Endothelial cell of umbilical vein (primary cell): ENCODE measurements at regions not wholly inside any gene's neighbourhood (a gene's known extent, or its start where the extent isn't known, plus 50 kb on each side); places are given as distances from the start of the nearest gene placed in this dataset.

ENCODE experiments used
- BruUV-seq: library from RNA; stranded (reverse); fragments of 400-500 nt; replicated peaks from 2 replicates; lab custom pipeline; 2021; lab: Mats Ljungman, UMichigan
- CTCF ChIA-PET: fragments of 300-600, 350-600 bp; sonication (Branson Sonifier 250); formaldehyde crosslinking; loops from one replicate; lab custom pipeline; 2021; ENCODE audit warnings: antibody characterized with exemption, inconsistent platforms; lab: Charles Lee
- POLR2A ChIA-PET: fragments of 300-600, 350-600 bp; sonication (Branson Sonifier 250); formaldehyde crosslinking; loops from one replicate; lab custom pipeline; 2021; ENCODE audit warnings: antibody characterized with exemption, inconsistent platforms; lab: Charles Lee
- DNase-seq: peaks from one replicate; pipeline ENCODE4 v3.0.0-alpha.2; 2011; ENCODE audit warnings: low read depth, low spot score
- FAIRE-seq: peaks from 2 replicates; lab custom pipeline; 2011; peaks lifted over from hg19 to GRCh38; lab: Jason Lieb, UNC
- H2AFZ ChIP-seq: 2 replicates; pipeline ENCODE4 v1.6.0; 2012; ENCODE audit warnings: low read depth, low read length, control low read depth, inconsistent platforms
- H3K27ac ChIP-seq: 2 replicates; pipeline ENCODE4 v1.5.1; 2011; ENCODE audit warnings: low read depth, mild to moderate bottlenecking, control low read depth, low read length, moderate library complexity; ENCODE audit not compliant: insufficient read depth
- H3K27me3 ChIP-seq, 2 experiments: 2 replicates each; pipeline versions ENCODE4 v1.6.0 to v1.6.1; 2011; ENCODE audit warnings: low read length in 2 of 2, mixed read lengths in 1 of 2; ENCODE audit not compliant: control insufficient read depth in 2 of 2, insufficient read depth in 2 of 2
- H3K36me3 ChIP-seq, 2 experiments: 2 replicates in 1 of 2; 3 replicates in 1 of 2; pipeline ENCODE4 v1.5.1; 2011; ENCODE audit warnings: low read length in 2 of 2, mild to moderate bottlenecking in 1 of 2, moderate library complexity in 1 of 2; ENCODE audit not compliant: control insufficient read depth in 2 of 2, insufficient read depth in 2 of 2; ENCODE audit errors: extremely low read depth in 1 of 2
- H3K4me1 ChIP-seq: 3 replicates; pipeline ENCODE4 v1.5.1; 2011; ENCODE audit warnings: mild to moderate bottlenecking, low read length; ENCODE audit not compliant: control insufficient read depth, insufficient read depth; ENCODE audit errors: extremely low read depth
- H3K4me2 ChIP-seq: 2 replicates; pipeline ENCODE4 v1.6.1; 2011; ENCODE audit warnings: low read length, control low read depth, mixed read lengths; ENCODE audit not compliant: insufficient read depth
- H3K4me3 ChIP-seq, 3 experiments: fragments of 200-600 bp in 1 of 3; sonication (generic), shearing (Covaris generic) in 1 of 3; replicated peaks in 1 of 3; 2 replicates each; pipeline ENCODE4 v1.5.1; 2011 to 2016; ENCODE audit warnings: control low read depth in 3 of 3, low read length in 3 of 3, mild to moderate bottlenecking in 2 of 3, inconsistent platforms in 1 of 3, low read depth in 1 of 3, moderate library complexity in 1 of 3; ENCODE audit not compliant: insufficient read depth in 1 of 3
- H3K79me2 ChIP-seq: 2 replicates; pipeline ENCODE4 v1.6.0; 2012; ENCODE audit warnings: low read length, inconsistent platforms; ENCODE audit not compliant: control insufficient read depth, insufficient read depth
- H3K9ac ChIP-seq: replicated peaks from 2 replicates; pipeline ENCODE3; 2011; ENCODE audit warnings: low read length, control low read depth; ENCODE audit not compliant: insufficient read depth; ENCODE audit errors: extremely low read depth
- H3K9me1 ChIP-seq: replicated peaks from 3 replicates; pipeline ENCODE4 v1.6.0; 2011; ENCODE audit warnings: mild to moderate bottlenecking, low read length; ENCODE audit not compliant: control insufficient read depth, insufficient read depth; ENCODE audit errors: extremely low read depth
- H3K9me3 ChIP-seq: replicated peaks from 2 replicates; pipeline ENCODE4 v1.5.1; 2012; ENCODE audit warnings: low read length, inconsistent platforms; ENCODE audit not compliant: control insufficient read depth, insufficient read depth
- H4K20me1 ChIP-seq: replicated peaks from 2 replicates; pipeline ENCODE3; 2011; ENCODE audit warnings: mild to moderate bottlenecking, low read length; ENCODE audit not compliant: control insufficient read depth, insufficient read depth; ENCODE audit errors: extremely low read depth
- EZH2 ChIP-seq: IDR thresholded peaks from 2 replicates; pipeline ENCODE4 v1.6.1; 2012; ENCODE audit warnings: borderline replicate concordance, low read depth, mild to moderate bottlenecking, moderate library complexity, low read length, inconsistent platforms; ENCODE audit not compliant: severe bottlenecking
- FOS ChIP-seq: IDR thresholded peaks from 2 replicates; pipeline ENCODE4 v1.6.1; 2011; ENCODE audit warnings: mild to moderate bottlenecking, low read length, moderate library complexity, borderline replicate concordance; ENCODE audit not compliant: insufficient read depth
- GATA2 ChIP-seq: IDR thresholded peaks from 2 replicates; pipeline ENCODE4 v1.7.0; 2011; ENCODE audit warnings: low read depth, mild to moderate bottlenecking, moderate library complexity, mixed read lengths, low read length; ENCODE audit not compliant: insufficient read length, insufficient read depth
- JUN ChIP-seq: IDR thresholded peaks from 2 replicates; pipeline ENCODE4 v1.6.1; 2011; ENCODE audit warnings: borderline replicate concordance, low read depth; ENCODE audit not compliant: insufficient read length, insufficient read depth
- MYC ChIP-seq: IDR thresholded peaks from one replicate; pipeline ENCODE4 v1.6.1; 2011; ENCODE audit warnings: mild to moderate bottlenecking, low read depth, low read length
- POLR2A ChIP-seq: IDR thresholded peaks from 2 replicates; pipeline ENCODE4 v1.6.1; 2012; ENCODE audit warnings: low read depth, mild to moderate bottlenecking, control low read depth, low read length
- POLR2AphosphoS5 ChIP-seq: IDR thresholded peaks from 2 replicates; pipeline ENCODE4 v1.6.1; 2012; ENCODE audit warnings: low read depth, mild to moderate bottlenecking, control low read depth, low read length, moderate library complexity; ENCODE audit not compliant: insufficient read depth
- dilution Hi-C: fragments of 300-500 bp; cut with MboI; formaldehyde crosslinking; loops from one replicate; pipeline ENCODE4 v1.15.0; 2019; ENCODE audit warnings: low sequenced_read_pairs; ENCODE audit not compliant: extremely low pct_ligation_motif_present
- intact Hi-C: fragments of 100-400 bp; cut with micrococcal nuclease; formaldehyde crosslinking; loops from one replicate; pipeline ENCODE4 v1.10.0; 2022
- TF ChIP-seq, protein P1 (sequence below), 2 donors: IDR thresholded peaks; 1 replicate in 1 of 2; 2 replicates in 1 of 2; pipeline ENCODE4 v1.5.1; 2011; ENCODE audit warnings: low read length in 2 of 2, mild to moderate bottlenecking in 2 of 2, moderate library complexity in 2 of 2, control low read depth in 1 of 2, inconsistent platforms in 1 of 2, low read depth in 1 of 2; ENCODE audit not compliant: insufficient read depth in 1 of 2; ENCODE audit errors: extremely low read depth in 1 of 2
- TF ChIP-seq, protein P2 (sequence below): IDR thresholded peaks from 2 replicates; pipeline ENCODE4 v1.6.1; 2011; ENCODE audit not compliant: insufficient read depth, insufficient read length

DNA sequence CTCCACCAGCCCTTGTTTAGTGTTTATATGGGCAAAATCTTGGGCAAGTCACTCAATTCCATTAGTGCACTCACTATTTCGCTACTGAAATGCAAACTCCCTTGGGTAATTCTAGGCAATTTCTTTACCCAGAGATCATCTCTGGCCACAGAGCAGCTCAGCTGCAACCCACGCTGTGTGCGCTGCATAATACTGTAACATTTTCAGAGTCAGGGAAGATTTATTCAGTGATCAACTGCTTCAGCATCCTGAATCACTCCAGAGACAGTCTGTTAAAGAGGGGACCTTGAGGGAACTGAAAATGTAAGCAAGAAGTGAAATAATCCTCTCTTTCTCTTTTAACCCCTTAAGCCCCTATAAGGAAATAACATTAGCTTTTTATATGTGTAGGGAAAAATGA, 189.6 kb upstream of the FBXL4 start:
- intact Hi-C loops = no loop called here
- Histone ChIP-seq H3K27ac (no peak overlapping the region), H3K4me1 (no peaks in the 10 kb centered on the region), H3K9me1 (no peaks in the 10 kb centered on the region), H3K36me3 (no peaks in the 10 kb centered on the region), H4K20me1 (no peaks in the 10 kb centered on the region), H2AFZ (no peak overlapping the region), H3K4me2 (no peak overlapping the region), H3K27me3 (no peaks in the 10 kb centered on the region), H3K9me3 (no peaks in the 10 kb centered on the region), H3K79me2 (no peaks in the 10 kb centered on the region), H3K4me3 (no peak overlapping the region), H3K9ac (no peak overlapping the region)
- FAIRE-seq (no peak), DNase-seq (no peak)
- TF ChIP-seq GATA2 = no peak
- TF ChIP-seq EZH2 = no peak
- TF ChIP-seq JUN = no peak
- no peak for TF ChIP-seq FOS
- TF ChIP-seq POLR2AphosphoS5 = no peak
- no peak for TF ChIP-seq MYC
- no peak for TF ChIP-seq POLR2A
- TF ChIP-seq, protein P1, sequence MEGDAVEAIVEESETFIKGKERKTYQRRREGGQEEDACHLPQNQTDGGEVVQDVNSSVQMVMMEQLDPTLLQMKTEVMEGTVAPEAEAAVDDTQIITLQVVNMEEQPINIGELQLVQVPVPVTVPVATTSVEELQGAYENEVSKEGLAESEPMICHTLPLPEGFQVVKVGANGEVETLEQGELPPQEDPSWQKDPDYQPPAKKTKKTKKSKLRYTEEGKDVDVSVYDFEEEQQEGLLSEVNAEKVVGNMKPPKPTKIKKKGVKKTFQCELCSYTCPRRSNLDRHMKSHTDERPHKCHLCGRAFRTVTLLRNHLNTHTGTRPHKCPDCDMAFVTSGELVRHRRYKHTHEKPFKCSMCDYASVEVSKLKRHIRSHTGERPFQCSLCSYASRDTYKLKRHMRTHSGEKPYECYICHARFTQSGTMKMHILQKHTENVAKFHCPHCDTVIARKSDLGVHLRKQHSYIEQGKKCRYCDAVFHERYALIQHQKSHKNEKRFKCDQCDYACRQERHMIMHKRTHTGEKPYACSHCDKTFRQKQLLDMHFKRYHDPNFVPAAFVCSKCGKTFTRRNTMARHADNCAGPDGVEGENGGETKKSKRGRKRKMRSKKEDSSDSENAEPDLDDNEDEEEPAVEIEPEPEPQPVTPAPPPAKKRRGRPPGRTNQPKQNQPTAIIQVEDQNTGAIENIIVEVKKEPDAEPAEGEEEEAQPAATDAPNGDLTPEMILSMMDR (IDR thresholded peaks at IDR 0.05; ENCODE audit: extremely low read depth in 1 of 2, insufficient read depth in 1 of 2, low read depth in 1 of 2, low read length in 2 of 2) = no peak
- TF ChIP-seq, protein P2, sequence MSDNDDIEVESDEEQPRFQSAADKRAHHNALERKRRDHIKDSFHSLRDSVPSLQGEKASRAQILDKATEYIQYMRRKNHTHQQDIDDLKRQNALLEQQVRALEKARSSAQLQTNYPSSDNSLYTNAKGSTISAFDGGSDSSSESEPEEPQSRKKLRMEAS = no peak
- dilution Hi-C loops = no loop called here
- no TSS peak for BruUV-seq
- POLR2A ChIA-PET = no interaction called here
- CTCF ChIA-PET = interaction anchor here (1.0 kb wide), 1 partner anchor 18 kb away, joined by 3 read pairs; no protein-coding TSS in a partner anchor
